ENCODE measurements at regions not wholly inside any gene's neighbourhood (a gene's known extent, or its start where the extent isn't known, plus 50 kb on each side); places are given as distances from the start of the nearest gene placed in this dataset.
"Not testable (repeated sequence)": the region's sequence is repeated elsewhere in the genome, so short reads cannot be mapped to it uniquely, and the experiment has no call there.

- TF ChIP-seq CREB1 (CRISPR knock-in tag; IDR thresholded peaks at IDR 0.05; ENCODE audit: low read depth) (no peak), POLR2AphosphoS5 (IDR thresholded peaks at IDR 0.05; ENCODE audit: low read depth) (no peak), REST (IDR thresholded peaks at IDR 0.05; ENCODE audit: unreplicated experiment) (no peak), CTCF (conservative IDR thresholded peaks at IDR 0.05; ENCODE audit: low read depth in 2 of 2) (no peak), ETS1 (IDR thresholded peaks at IDR 0.05) (no peak), ZNF114 (CRISPR knock-in tag; IDR thresholded peaks at IDR 0.05) (no peak), NANOG (IDR thresholded peaks at IDR 0.05; ENCODE audit: borderline replicate concordance) (no peak)
Measured at GRCh38 chr17:28261219-28261618, 57.8 kb upstream of the TMEM97 start (continued).

- not testable (repeated sequence) for H3K4me3 Mint-ChIP-seq; H3K27me3 Mint-ChIP-seq (ENCODE audit: insufficient read depth, low read depth, poor library complexity)
Measured at GRCh38 chr17:28262123-28262745, 56.8 kb upstream of the TMEM97 start.

GRCh38 chr17:28264902-28265548, 54.0 kb upstream of the TMEM97 start:
- H3K4me2 ChIP-seq; H2AFZ ChIP-seq; H3K79me2 ChIP-seq (replicated peaks; ENCODE audit: insufficient read depth); H3K27me3 ChIP-seq (ENCODE audit: insufficient read depth); ATAC-seq; H3K4me1 Mint-ChIP-seq; H3K27ac ChIP-seq (ENCODE audit: low read depth); H4K20me1 ChIP-seq (replicated peaks; ENCODE audit: insufficient read depth); H3K4me3 Mint-ChIP-seq; H3K27ac Mint-ChIP-seq; H3F3A ChIP-seq (replicated peaks; ENCODE audit: low read depth); DNase-seq (ENCODE audit: low spot score); H3K4me3 ChIP-seq; H3K4me1 ChIP-seq (ENCODE audit: insufficient read depth): not testable (repeated sequence)
- Histone ChIP-seq H3K9me2 (ENCODE audit: insufficient read depth) (peaks cover 28% of the 10 kb centered on the region; the same call in 1 of the 2 replicates), H3K36me3 (ENCODE audit: insufficient read depth) (peaks cover 10% of the 10 kb centered on the region; the same call in 1 of the 2 replicates)
- Mint-ChIP-seq H3K27me3 (ENCODE audit: insufficient read depth, low read depth, poor library complexity) (peaks cover 16% of the 10 kb centered on the region), H3K36me3 (ENCODE audit: low read depth) (peaks cover 55% of the 10 kb centered on the region), H3K9me3 (peaks cover 83% of the 10 kb centered on the region)

More at GRCh38 chr17:28262123-28262745, 56.8 kb upstream of the TMEM97 start:
- H3K4me1 Mint-ChIP-seq; DNase-seq (ENCODE audit: low spot score); H3K4me1 ChIP-seq (ENCODE audit: insufficient read depth); H3K4me3 ChIP-seq; ATAC-seq; H3F3A ChIP-seq (replicated peaks; ENCODE audit: low read depth); H3K79me2 ChIP-seq (replicated peaks; ENCODE audit: insufficient read depth); H2AFZ ChIP-seq; H3K27ac ChIP-seq (ENCODE audit: low read depth); H3K27ac Mint-ChIP-seq; H3K27me3 ChIP-seq (ENCODE audit: insufficient read depth); H3K4me2 ChIP-seq; H4K20me1 ChIP-seq (replicated peaks; ENCODE audit: insufficient read depth): not testable (repeated sequence)
- Histone ChIP-seq H3K36me3 (ENCODE audit: insufficient read depth) (peaks cover 10% of the 10 kb centered on the region; the same call in 1 of the 2 replicates), H3K9me2 (ENCODE audit: insufficient read depth) (peaks cover 17% of the 10 kb centered on the region; the same call in 1 of the 2 replicates)
- Mint-ChIP-seq H3K9me3 (peaks cover 57% of the 10 kb centered on the region), H3K36me3 (ENCODE audit: low read depth) (peaks cover 43% of the 10 kb centered on the region)

GRCh38 chr17:28265856-28266546, 53.0 kb upstream of the TMEM97 start:
- H4K20me1 ChIP-seq (replicated peaks; ENCODE audit: insufficient read depth); H2AFZ ChIP-seq; H3K4me3 ChIP-seq; H3F3A ChIP-seq (replicated peaks; ENCODE audit: low read depth); H3K4me2 ChIP-seq; H3K4me1 ChIP-seq (ENCODE audit: insufficient read depth); H3K79me2 ChIP-seq (replicated peaks; ENCODE audit: insufficient read depth); H3K4me3 Mint-ChIP-seq; H3K27ac Mint-ChIP-seq; ATAC-seq; H3K4me1 Mint-ChIP-seq; H3K27ac ChIP-seq (ENCODE audit: low read depth); DNase-seq (ENCODE audit: low spot score); H3K27me3 ChIP-seq (ENCODE audit: insufficient read depth): not testable (repeated sequence)
- Mint-ChIP-seq H3K27me3 (ENCODE audit: insufficient read depth, low read depth, poor library complexity) (peaks cover 17% of the 10 kb centered on the region), H3K36me3 (ENCODE audit: low read depth) (peaks cover 55% of the 10 kb centered on the region), H3K9me3 (peaks cover 82% of the 10 kb centered on the region)
- Histone ChIP-seq H3K36me3 (ENCODE audit: insufficient read depth) (peaks cover 10% of the 10 kb centered on the region; the same call in 1 of the 2 replicates), H3K9me2 (ENCODE audit: insufficient read depth) (peaks cover 25% of the 10 kb centered on the region; the same call in 1 of the 2 replicates)

Data from GM23338 (cell line).